ENCODE measurements at regions not wholly inside any gene's neighbourhood (a gene's known extent, or its start where the extent isn't known, plus 50 kb on each side); places are given as distances from the start of the nearest gene placed in this dataset.
A peak's percentile ranks its signal among the peaks of the same experiment; 100 is the strongest.

GRCh38 chr3:90092994-90093393, 985.6 kb downstream of the EPHA3 start:
- TF ChIP-seq ZNF70 (CRISPR knock-in tag; IDR thresholded peaks at IDR 0.05), result no peak
- TF ChIP-seq CSRNP3 (CRISPR knock-in tag; IDR thresholded peaks at IDR 0.05), result no peak
- no peak for TF ChIP-seq ZFP30 (CRISPR knock-in tag; IDR thresholded peaks at IDR 0.05)
- ATAC-seq, result peak; percentile 64

GRCh38 chr3:90095811-90096210, 988.4 kb downstream of the EPHA3 start:
- ATAC-seq, result no peak
- TF ChIP-seq SNAI2 (CRISPR knock-in tag; IDR thresholded peaks at IDR 0.05) (no peak), CREB5 (CRISPR knock-in tag; IDR thresholded peaks at IDR 0.05; ENCODE audit: low read depth) (no peak), ZNF565 (CRISPR knock-in tag; conservative IDR thresholded peaks at IDR 0.05; ENCODE audit: low read depth) (no peak), CSRNP3 (CRISPR knock-in tag; IDR thresholded peaks at IDR 0.05) (no peak), ZNF70 (CRISPR knock-in tag; IDR thresholded peaks at IDR 0.05) (no peak), GLIS3 (CRISPR knock-in tag; IDR thresholded peaks at IDR 0.05) (no peak), ISL1 (CRISPR knock-in tag; IDR thresholded peaks at IDR 0.05) (no peak), PATZ1 (CRISPR knock-in tag; IDR thresholded peaks at IDR 0.05; ENCODE audit: borderline replicate concordance) (no peak), POU6F1 (CRISPR knock-in tag; IDR thresholded peaks at IDR 0.05; ENCODE audit: borderline replicate concordance, low read depth) (no peak), ZC3H10 (CRISPR knock-in tag; IDR thresholded peaks at IDR 0.05) (no peak), ARNTL (CRISPR knock-in tag; IDR thresholded peaks at IDR 0.05; ENCODE audit: borderline replicate concordance, low read depth) (no peak), PPARA (CRISPR knock-in tag; IDR thresholded peaks at IDR 0.05; ENCODE audit: borderline replicate concordance) (no peak), TCF4 (CRISPR knock-in tag; IDR thresholded peaks at IDR 0.05; ENCODE audit: borderline replicate concordance) (no peak), ZFP30 (CRISPR knock-in tag; IDR thresholded peaks at IDR 0.05) (no peak)

GRCh38 chr3:90099493-90099892, 992.1 kb downstream of the EPHA3 start:
- TF ChIP-seq CREB5 (CRISPR knock-in tag; IDR thresholded peaks at IDR 0.05; ENCODE audit: low read depth), result no peak
- no peak for TF ChIP-seq TCF4 (CRISPR knock-in tag; IDR thresholded peaks at IDR 0.05; ENCODE audit: borderline replicate concordance)
- TF ChIP-seq BACH2 (CRISPR knock-in tag; IDR thresholded peaks at IDR 0.05; ENCODE audit: borderline replicate concordance), result no peak
- TF ChIP-seq POU6F1 (CRISPR knock-in tag; IDR thresholded peaks at IDR 0.05; ENCODE audit: borderline replicate concordance, low read depth), result no peak
- no peak for TF ChIP-seq OSR1 (CRISPR knock-in tag; IDR thresholded peaks at IDR 0.05)
- TF ChIP-seq CSRNP3 (CRISPR knock-in tag; IDR thresholded peaks at IDR 0.05), result no peak
- no peak for ATAC-seq

All from SK-N-SH treated with all-trans-retinoic acid at 6 μM for 48 hours (cell line).